WTC11 (cell line): ENCODE measurements at regions not wholly inside any gene's neighbourhood (a gene's known extent, or its start where the extent isn't known, plus 50 kb on each side); places are given as distances from the start of the nearest gene placed in this dataset.
"Not testable (repeated sequence)": the region's sequence is repeated elsewhere in the genome, so short reads cannot be mapped to it uniquely, and the experiment has no call there.

Experiments used
- FOXP1 ChIP-seq: sonication (generic); formaldehyde crosslinking; IDR thresholded peaks from 2 replicates; pipeline ENCODE4 v1.8.0; 2022; ENCODE audit warnings: missing genetic modification reagents, mild to moderate bottlenecking, moderate library complexity, borderline replicate concordance
- NR3C1 ChIP-seq: sonication (generic); formaldehyde crosslinking; conservative IDR thresholded peaks from 2 replicates; pipeline ENCODE4 v1.8.1; 2023; ENCODE audit warnings: low read depth, mild to moderate bottlenecking, missing genetic modification reagents
- OVOL2 ChIP-seq: fragments of 250-450 bp; sonication (Bioruptor Pico); IDR thresholded peaks from 2 replicates; pipeline ENCODE4 v1.9.0; 2021; ENCODE audit warnings: mild to moderate bottlenecking, borderline replicate concordance
- SOX15 ChIP-seq: fragments of 250-450 bp; sonication (Bioruptor Pico); IDR thresholded peaks from 2 replicates; pipeline ENCODE4 v1.9.0; 2021; ENCODE audit warnings: mild to moderate bottlenecking
- TF ChIP-seq, protein P1 (sequence below): sonication (generic); formaldehyde crosslinking; IDR thresholded peaks from 2 replicates; pipeline ENCODE4 v1.8.0; 2022; ENCODE audit warnings: missing genetic modification reagents
- TF ChIP-seq, protein P2 (sequence below): fragments of 200-600 bp; IDR thresholded peaks from 2 replicates; pipeline ENCODE4 v1.8.0; 2022; ENCODE audit warnings: antibody characterized with exemption
- TF ChIP-seq, protein P3 (sequence below): sonication (generic); formaldehyde crosslinking; IDR thresholded peaks from 2 replicates; pipeline ENCODE4 v1.8.1; 2022; ENCODE audit warnings: missing genetic modification reagents, borderline replicate concordance
- TF ChIP-seq, protein P4 (sequence below): sonication (generic); formaldehyde crosslinking; IDR thresholded peaks from 2 replicates; pipeline ENCODE4 v1.8.0; 2023; ENCODE audit warnings: missing genetic modification reagents

DNA sequence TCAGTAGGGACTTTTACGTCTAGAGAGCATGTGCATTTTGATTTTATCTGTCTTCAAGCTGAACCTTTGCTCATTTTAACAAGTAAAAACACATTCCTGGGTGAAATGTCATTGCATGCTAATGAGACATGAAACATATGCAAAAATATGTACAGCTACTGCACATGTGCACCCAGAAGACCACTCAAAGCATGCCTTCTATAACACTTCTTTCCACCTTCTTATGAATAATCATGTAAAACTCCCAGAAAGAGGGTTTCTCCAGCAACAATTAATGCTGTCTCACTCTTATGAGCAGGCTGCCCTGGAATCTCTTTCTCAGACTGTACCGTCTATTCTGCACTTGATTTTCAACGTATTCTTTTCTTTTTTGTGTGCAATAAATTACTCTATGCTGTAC lies 4148.1 kb upstream of the TPTE start:
- TF ChIP-seq, protein P1, sequence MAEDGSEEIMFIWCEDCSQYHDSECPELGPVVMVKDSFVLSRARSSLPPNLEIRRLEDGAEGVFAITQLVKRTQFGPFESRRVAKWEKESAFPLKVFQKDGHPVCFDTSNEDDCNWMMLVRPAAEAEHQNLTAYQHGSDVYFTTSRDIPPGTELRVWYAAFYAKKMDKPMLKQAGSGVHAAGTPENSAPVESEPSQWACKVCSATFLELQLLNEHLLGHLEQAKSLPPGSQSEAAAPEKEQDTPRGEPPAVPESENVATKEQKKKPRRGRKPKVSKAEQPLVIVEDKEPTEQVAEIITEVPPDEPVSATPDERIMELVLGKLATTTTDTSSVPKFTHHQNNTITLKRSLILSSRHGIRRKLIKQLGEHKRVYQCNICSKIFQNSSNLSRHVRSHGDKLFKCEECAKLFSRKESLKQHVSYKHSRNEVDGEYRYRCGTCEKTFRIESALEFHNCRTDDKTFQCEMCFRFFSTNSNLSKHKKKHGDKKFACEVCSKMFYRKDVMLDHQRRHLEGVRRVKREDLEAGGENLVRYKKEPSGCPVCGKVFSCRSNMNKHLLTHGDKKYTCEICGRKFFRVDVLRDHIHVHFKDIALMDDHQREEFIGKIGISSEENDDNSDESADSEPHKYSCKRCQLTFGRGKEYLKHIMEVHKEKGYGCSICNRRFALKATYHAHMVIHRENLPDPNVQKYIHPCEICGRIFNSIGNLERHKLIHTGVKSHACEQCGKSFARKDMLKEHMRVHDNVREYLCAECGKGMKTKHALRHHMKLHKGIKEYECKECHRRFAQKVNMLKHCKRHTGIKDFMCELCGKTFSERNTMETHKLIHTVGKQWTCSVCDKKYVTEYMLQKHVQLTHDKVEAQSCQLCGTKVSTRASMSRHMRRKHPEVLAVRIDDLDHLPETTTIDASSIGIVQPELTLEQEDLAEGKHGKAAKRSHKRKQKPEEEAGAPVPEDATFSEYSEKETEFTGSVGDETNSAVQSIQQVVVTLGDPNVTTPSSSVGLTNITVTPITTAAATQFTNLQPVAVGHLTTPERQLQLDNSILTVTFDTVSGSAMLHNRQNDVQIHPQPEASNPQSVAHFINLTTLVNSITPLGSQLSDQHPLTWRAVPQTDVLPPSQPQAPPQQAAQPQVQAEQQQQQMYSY (CRISPR knock-in tag), result not testable (repeated sequence)
- TF ChIP-seq, protein P2, sequence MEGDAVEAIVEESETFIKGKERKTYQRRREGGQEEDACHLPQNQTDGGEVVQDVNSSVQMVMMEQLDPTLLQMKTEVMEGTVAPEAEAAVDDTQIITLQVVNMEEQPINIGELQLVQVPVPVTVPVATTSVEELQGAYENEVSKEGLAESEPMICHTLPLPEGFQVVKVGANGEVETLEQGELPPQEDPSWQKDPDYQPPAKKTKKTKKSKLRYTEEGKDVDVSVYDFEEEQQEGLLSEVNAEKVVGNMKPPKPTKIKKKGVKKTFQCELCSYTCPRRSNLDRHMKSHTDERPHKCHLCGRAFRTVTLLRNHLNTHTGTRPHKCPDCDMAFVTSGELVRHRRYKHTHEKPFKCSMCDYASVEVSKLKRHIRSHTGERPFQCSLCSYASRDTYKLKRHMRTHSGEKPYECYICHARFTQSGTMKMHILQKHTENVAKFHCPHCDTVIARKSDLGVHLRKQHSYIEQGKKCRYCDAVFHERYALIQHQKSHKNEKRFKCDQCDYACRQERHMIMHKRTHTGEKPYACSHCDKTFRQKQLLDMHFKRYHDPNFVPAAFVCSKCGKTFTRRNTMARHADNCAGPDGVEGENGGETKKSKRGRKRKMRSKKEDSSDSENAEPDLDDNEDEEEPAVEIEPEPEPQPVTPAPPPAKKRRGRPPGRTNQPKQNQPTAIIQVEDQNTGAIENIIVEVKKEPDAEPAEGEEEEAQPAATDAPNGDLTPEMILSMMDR, result not testable (repeated sequence)
- not testable (repeated sequence) for TF ChIP-seq NR3C1; FOXP1; SOX15 (CRISPR knock-in tag); OVOL2 (CRISPR knock-in tag)
- TF ChIP-seq, protein P3, sequence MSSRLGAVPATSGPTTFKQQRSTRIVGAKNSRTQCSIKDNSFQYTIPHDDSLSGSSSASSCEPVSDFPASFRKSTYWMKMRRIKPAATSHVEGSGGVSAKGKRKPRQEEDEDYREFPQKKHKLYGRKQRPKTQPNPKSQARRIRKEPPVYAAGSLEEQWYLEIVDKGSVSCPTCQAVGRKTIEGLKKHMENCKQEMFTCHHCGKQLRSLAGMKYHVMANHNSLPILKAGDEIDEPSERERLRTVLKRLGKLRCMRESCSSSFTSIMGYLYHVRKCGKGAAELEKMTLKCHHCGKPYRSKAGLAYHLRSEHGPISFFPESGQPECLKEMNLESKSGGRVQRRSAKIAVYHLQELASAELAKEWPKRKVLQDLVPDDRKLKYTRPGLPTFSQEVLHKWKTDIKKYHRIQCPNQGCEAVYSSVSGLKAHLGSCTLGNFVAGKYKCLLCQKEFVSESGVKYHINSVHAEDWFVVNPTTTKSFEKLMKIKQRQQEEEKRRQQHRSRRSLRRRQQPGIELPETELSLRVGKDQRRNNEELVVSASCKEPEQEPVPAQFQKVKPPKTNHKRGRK (CRISPR knock-in tag), result not testable (repeated sequence)
- TF ChIP-seq, protein P4, sequence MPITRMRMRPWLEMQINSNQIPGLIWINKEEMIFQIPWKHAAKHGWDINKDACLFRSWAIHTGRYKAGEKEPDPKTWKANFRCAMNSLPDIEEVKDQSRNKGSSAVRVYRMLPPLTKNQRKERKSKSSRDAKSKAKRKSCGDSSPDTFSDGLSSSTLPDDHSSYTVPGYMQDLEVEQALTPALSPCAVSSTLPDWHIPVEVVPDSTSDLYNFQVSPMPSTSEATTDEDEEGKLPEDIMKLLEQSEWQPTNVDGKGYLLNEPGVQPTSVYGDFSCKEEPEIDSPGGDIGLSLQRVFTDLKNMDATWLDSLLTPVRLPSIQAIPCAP (CRISPR knock-in tag), result not testable (repeated sequence)
